VCaP (cell line): ENCODE measurements at regions not wholly inside any gene's neighbourhood (a gene's known extent, or its start where the extent isn't known, plus 50 kb on each side); places are given as distances from the start of the nearest gene placed in this dataset.

Experiments used
- H3K27ac ChIP-seq: fragments of 450-650 bp; 2 replicates; pipeline ENCODE4 v1.5.1; 2017
- TF ChIP-seq, protein P1 (sequence below): fragments of 450-650 bp; conservative IDR thresholded peaks from 2 replicates; pipeline ENCODE4 v1.5.1; 2017; ENCODE audit warnings: mild to moderate bottlenecking, moderate library complexity

- TF ChIP-seq, protein P1, sequence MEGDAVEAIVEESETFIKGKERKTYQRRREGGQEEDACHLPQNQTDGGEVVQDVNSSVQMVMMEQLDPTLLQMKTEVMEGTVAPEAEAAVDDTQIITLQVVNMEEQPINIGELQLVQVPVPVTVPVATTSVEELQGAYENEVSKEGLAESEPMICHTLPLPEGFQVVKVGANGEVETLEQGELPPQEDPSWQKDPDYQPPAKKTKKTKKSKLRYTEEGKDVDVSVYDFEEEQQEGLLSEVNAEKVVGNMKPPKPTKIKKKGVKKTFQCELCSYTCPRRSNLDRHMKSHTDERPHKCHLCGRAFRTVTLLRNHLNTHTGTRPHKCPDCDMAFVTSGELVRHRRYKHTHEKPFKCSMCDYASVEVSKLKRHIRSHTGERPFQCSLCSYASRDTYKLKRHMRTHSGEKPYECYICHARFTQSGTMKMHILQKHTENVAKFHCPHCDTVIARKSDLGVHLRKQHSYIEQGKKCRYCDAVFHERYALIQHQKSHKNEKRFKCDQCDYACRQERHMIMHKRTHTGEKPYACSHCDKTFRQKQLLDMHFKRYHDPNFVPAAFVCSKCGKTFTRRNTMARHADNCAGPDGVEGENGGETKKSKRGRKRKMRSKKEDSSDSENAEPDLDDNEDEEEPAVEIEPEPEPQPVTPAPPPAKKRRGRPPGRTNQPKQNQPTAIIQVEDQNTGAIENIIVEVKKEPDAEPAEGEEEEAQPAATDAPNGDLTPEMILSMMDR: no peak
- no peak overlapping the region for H3K27ac ChIP-seq
These were observed 129.8 kb upstream of the USP15 start for GRCh38 chr12:62130402-62130801.

- TF ChIP-seq, protein P1: no peak
- no peak overlapping the region for H3K27ac ChIP-seq
These were observed 129.2 kb upstream of the USP15 start for GRCh38 chr12:62130834-62131552.

DNA sequence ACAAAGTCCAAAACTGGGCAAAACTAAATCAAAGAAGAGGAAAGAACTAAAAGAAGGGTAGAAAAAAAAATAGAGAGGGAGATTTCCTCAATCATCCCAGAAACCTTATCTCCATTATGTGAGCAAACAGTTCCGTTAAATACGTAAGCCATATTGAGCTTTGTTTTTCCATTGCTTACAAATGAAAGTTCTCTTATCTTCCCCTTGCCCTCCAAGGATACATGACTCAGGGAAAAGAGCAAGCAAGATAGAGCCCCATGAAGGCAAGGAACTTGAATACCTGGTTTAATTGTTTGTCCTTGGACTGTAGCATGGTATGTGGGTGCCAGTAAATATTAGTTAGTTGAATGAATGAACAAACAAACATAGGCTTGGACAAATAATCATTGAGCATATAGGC lies 126.8 kb upstream of the USP15 start:
- TF ChIP-seq, protein P1: no peak
- no peak overlapping the region for H3K27ac ChIP-seq

- TF ChIP-seq, protein P1: no peak
These were observed 124.5 kb upstream of the USP15 start for GRCh38 chr12:62135553-62136200.

DNA sequence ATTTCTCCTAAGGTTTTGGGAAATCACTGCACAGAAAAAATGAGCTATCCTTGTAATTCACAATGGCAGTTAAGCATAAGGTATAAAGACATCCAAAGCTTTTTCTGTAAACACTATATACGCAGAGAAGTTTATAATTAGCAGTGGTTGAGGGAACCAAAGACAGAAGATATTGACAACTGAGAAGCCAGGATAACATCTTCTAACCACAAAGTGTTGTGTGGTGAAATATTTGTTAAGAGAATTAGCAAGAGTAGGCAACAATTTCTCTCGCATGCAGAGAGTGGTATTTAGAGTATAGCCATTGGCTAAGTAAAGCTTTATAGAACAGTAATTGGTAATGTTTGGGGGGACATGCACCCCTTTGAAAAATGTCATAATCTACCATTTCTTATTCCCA lies 123.7 kb upstream of the USP15 start:
- TF ChIP-seq, protein P1: no peak

More at GRCh38 chr12:62135553-62136200, 124.5 kb upstream of the USP15 start:
- H3K27ac ChIP-seq: no peak overlapping the region

GRCh38 chr12:62138527-62138926 lies 121.7 kb upstream of the USP15 start:
- TF ChIP-seq, protein P1: no peak
- H3K27ac ChIP-seq: no peak overlapping the region

More for the DNA sequence above, 123.7 kb upstream of the USP15 start:
- H3K27ac ChIP-seq: no peak overlapping the region

GRCh38 chr12:62146318-62146717 lies 113.9 kb upstream of the USP15 start:
- TF ChIP-seq, protein P1: no peak

More at GRCh38 chr12:62146318-62146717, 113.9 kb upstream of the USP15 start:
- H3K27ac ChIP-seq: no peak overlapping the region
